ENCODE measurements at regions not wholly inside any gene's neighbourhood (a gene's known extent, or its start where the extent isn't known, plus 50 kb on each side); places are given as distances from the start of the nearest gene placed in this dataset.

DNA sequence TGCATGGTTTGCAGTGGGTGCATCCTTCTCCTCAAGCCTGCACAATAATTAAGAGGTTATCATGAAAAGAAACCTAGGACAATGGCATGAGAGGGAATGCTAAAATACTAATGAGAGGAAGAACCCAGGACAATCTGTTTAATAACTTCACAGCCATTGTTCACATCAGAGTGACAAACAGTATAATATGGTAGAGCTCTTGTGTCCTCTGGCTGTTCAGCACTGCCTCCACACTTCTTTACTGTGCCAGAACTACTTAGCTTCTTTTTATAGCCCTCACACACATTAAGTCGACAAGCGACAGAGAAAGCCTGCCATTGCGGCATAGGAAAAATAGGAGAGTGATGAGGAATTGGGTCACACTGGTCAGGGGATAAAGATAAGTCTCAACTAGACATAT, 65.0 kb upstream of the MEIS2 start:
- DNase-seq = no peak

- no peak for DNase-seq
Measured at GRCh38 chr15:37166402-37166801, 66.1 kb upstream of the MEIS2 start.

GRCh38 chr15:37181339-37181738, 81.0 kb upstream of the MEIS2 start:
- no peak for DNase-seq

GRCh38 chr15:37199545-37199944, 99.2 kb upstream of the MEIS2 start:
- DNase-seq = no peak

DNA sequence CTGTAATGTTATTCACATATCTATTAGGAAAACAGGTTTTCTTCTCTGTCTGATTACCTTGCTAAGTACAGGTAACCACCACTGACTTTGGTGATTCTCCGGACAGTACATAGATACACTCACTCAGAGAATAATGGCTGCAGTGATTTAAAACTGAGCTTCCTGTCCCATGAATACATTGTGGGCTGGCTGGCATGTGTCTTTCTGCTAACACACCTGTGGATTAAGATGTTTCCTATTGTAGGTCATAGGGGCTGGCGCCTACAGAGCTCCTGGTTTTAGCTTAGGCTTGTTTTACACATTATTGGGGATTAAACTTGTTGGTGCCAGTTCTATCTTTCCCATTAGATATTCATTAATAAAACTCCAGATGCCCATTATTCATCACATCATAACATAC, 102.7 kb upstream of the MEIS2 start:
- DNase-seq = no peak

GRCh38 chr15:37204692-37205091, 104.3 kb upstream of the MEIS2 start:
- no peak for DNase-seq

GRCh38 chr15:37206690-37207089, 106.3 kb upstream of the MEIS2 start:
- DNase-seq = no peak

DNA sequence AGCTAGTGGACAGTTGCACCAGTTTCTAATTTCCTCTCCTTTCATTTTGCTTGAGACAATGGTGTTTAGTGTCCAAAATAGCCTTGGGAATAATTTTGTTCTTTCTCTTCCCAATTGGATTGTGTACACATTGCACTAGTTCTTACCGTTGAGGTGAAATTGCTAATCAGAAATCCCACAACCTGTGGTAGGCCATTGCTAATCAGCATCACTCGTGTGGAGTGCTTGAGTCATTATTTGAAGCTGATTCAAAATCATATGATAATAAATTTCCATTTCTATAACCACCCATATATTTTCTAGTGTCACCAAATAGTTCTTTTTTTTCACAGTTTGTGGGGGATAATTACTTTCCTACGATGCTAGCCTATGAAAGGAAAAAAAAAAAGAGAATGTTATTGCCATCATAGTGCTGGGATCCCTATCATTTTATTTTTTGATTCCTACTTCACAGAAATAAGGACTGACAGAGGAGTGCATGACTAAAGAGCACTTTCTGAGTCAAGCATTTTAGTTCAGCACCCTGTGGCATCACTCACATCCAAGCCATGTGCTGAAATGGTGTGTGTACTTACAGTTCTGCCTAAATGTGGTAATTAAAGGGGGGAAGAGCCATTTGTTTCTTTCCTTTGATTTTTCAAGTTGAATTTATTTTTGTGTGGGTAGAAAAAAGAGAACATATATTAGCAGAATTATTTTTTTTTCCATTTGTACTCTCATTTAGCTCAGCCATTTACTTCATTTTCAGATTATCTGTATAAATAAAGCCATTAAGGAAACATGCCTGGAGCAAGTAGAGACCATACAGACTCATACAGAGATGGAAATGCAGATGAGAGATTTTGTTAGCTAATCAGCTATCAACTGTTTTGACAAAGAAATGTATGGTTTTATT, 108.0 kb upstream of the MEIS2 start:
- no peak for DNase-seq

DNA sequence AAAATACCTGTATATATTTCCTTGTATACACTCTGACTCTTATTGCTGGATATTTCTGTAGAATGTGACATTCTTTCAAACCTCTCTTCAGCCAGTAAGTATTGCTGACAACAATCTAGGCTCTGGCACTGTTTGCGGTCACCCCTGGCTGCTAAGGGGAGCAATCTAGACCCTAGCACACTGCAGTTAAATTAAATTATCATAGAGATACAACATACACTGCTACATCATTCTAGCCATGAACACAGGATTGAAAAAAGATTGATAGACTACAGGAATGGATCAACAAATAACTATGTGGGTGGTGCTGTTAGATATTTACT, 108.7 kb upstream of the MEIS2 start:
- no peak for DNase-seq

GRCh38 chr15:37217567-37217966, 117.2 kb upstream of the MEIS2 start:
- no peak for DNase-seq

DNA sequence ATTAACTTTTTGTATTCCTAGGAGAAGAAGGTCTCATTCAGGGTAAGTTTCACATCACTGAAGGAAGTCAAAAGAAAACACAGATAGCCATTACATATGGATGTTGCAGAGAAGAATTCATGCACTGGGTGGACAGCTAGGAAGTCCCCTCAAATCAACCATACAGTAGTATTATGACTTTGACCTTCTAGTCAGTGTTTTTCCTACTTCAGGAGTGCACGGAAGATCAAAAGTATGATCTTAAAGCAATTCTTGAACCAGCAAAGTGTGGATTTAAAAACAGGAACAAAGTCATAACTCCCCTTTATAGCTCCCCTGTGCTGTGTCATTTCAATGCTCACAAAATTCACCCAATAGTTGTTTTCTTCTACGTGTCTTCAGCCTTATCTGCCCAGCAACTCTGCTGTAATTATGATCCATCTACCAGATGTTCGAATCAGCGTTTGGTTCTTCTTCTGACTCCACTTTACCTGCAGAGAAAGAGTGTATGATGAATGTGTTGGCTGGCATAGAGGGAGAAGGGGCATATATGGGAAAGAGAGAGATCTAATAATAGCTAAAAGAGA, 118.1 kb upstream of the MEIS2 start:
- no peak for DNase-seq

DNA sequence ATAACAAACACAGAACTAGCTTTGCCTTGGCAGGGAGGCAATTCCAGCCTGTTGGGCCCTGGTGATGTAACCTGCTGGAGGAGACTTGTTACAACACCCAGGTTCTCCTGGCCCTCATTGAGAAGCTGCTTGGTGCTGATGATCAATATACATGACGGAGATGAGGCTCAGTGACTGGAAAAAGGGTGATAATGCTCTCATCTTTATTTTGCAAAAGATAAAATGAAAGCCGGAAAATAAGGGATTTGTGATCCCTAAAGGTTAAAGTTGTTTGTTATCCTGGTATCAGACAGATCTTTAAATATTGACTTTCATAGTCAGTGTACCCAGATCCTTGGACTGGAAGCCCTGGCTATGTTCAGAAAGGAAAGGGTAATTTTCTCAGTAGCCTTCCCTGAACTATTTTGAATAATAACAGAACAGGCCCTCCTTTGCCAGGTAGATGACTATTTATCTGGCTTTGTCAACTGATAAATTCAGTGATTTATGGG, 118.9 kb upstream of the MEIS2 start:
- no peak for DNase-seq

DNA sequence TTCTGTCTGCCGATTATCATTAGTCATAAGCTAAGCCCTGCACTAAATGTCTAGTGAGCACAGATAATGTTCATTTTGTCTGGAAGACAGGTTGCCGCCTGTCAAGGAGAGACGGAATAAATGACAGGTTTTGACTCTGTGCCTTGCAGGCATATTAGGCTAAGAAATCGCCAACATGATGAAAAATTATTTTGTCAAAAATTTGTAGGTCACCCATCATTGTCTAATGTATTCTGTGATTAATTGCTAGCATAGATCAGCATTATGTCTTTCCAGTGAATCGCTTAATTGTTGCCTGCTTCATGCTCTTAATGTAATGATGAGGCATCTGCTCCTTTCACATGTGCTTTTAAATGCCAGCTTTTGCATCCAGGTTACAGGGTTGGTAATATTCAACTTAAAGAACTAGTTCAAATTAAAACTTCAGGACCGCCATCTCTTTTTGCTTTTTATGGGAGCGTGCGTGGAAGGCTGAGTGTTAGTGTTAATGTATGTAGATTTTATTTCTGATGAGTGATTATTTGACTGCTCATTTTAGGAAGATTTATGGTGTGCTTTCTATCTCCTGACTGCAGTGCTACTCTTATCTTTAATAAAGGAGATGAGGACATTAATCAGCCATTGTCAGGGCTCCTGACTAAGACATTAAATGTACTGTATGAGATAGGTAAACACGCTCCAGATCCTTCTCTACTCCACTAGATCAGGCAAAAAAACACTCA, 120.8 kb upstream of the MEIS2 start:
- DNase-seq = no peak

DNA sequence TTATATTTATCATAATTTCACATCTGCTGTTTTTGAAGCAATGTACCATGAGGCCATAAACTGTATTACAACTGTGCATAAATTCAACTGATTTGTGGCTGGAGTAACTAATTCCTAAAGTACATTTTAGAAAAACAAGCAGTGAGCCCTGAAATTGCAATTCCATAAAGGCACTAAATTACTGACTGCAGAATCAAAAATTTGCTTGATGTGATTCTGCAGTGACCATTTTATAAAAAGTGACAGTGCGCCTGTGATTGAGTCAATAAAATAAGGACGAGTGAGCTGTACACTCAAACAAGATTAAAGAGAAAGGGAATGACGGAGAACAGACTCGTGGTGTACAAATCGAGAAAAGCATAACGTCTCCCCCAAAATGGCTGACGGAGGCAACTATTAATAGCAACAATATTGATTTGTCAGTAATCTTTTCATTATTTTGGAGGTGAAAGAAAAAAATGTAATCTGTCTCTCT, 121.4 kb upstream of the MEIS2 start:
- no peak for DNase-seq

DNA sequence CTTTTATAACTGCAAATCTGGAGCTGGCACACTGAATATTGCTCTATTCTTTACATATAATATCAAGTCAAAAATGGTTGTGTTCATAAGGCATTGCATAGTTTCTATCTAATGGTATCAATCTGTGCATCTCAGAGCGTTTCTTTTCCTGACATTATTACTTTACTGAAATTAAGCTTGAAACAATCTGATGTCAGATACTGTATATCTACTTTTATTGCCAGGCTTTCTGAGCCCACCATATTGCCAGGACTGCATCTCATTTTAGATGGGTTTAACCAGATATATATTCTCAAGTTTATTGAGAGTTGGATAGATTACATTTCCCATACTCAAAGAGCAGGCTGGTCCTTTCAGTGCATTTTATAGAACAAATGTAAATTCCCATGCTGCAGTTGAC, 122.7 kb upstream of the MEIS2 start:
- no peak for DNase-seq

- no peak for DNase-seq
Measured at GRCh38 chr15:37229855-37230619, 129.7 kb upstream of the MEIS2 start.

DNA sequence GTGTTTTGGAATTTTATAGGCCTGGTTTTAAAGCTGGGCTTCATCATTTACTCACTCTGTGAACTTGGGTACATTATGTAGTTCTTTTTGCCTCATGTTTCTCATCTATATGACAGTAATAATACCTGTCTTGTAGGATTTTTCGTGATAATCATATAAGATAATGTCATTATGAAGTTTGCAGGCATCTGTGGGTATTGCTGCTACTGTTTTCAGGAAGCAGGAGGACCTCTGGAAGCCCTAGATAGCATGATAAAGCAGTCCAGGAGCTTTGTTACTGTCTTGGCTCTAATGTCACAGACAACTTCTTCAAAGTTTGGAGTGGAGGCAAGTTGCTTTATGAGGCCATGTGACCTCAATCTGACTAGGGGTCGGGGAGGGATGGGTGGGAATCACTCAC, 145.0 kb upstream of the MEIS2 start:
- no peak for DNase-seq

- no peak for DNase-seq
Measured at GRCh38 chr15:37246065-37246464, 145.7 kb upstream of the MEIS2 start.

GRCh38 chr15:37246856-37247255, 146.5 kb upstream of the MEIS2 start:
- DNase-seq = no peak

DNA sequence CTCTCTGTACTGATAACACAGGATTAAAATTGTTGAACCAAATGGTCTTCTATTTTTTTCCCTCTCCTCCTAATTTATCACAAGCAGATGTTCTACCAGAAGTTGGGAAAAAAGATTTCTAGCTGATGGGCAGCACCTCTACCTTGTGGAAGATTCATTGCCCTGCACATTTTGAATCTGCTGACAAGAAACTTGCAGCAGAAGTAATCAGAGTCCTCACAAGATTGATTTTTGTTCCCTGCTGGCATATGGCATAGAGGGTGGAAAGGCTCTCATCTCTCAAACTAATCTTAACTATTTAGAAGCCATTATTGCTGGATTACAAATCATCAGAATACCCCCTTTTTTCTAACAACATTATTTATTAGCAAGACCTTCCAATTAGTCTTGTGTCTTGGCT, 148.9 kb upstream of the MEIS2 start:
- DNase-seq = no peak

DNA sequence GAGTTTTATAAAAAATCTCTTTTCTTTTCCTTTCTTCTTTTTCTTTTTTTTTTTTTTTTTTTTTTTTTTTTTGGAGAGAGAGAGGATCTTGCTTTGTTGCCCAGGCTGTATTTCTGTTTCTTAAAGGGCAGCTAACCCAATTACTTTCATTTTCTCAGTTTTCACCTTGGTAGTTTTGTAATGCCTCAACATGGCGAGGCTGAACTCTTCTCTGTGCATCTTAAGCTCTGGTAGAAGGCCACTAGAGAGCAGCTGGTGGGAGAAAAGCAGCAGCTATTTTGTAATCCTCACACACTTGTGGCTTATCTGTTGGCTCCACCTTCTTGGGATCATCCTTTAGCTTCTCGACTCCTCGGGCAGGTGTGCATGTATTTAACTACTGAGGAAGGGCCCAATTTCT, 152.2 kb upstream of the MEIS2 start:
- DNase-seq = no peak

DNA sequence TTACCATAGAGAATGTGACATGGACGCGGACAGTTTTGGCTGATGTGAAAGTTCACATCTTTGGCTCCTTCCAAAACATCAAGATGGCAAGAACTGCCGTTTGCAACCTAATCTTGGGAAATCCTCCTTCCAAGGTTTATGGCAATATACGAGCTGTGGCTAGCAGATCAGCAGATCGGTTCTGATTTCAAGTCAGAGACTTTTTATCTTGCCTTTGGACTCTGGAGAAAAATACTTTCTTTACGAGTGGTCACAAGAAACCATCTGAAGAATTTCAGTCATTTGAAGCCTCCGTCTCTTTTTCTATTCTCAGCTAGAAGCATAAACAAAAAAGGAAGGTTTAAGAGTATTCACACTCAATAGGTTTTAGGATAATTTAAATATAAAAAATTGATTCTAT, 153.5 kb upstream of the MEIS2 start:
- DNase-seq = no peak

DNA sequence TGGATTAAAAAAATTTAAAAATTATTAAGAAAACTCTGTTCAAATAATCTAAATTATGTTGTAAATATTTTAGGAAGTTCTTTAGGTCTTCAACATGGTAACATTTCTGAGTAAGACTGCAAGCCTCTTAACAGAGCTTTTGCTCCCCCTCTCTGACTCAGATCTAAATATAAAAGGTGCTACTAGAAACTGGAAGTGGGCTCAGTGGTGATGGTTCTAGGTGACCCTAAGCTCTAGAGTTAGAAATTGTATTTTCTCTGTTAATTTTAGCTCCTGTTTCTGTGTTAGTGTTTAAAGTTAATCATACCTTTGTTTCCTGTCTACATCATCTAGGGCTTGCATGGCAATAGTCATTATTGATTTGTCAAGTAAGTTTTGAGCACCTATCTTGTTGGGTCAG, 159.9 kb upstream of the MEIS2 start:
- no peak for DNase-seq
